Activated CD8-positive, alpha-beta T cell treated with anti-CD3 and anti-CD28 coated beads, Interleukin-2, amount 10 ng/mL, durations not matched to agents 7 days and 5 days (primary cell): ENCODE measurements at regions not wholly inside any gene's neighbourhood (a gene's known extent, or its start where the extent isn't known, plus 50 kb on each side); places are given as distances from the start of the nearest gene placed in this dataset.

ENCODE experiments used
- ATAC-seq: fragments of 150-1000 bp; cut with Tn5 transposase; one replicate; pipeline ENCODE4 v1.10.0; 2021; ENCODE audit warnings: moderate library complexity
- CTCF ChIA-PET: fragments of 350-600 bp; sonication (Branson Sonifier 250); formaldehyde crosslinking; loops from one replicate; lab custom pipeline; 2021; ENCODE audit warnings: antibody characterized with exemption; lab: Charles Lee
- POLR2A ChIA-PET: fragments of 350-600 bp; sonication (Branson Sonifier 250); formaldehyde crosslinking; loops from one replicate; lab custom pipeline; 2021; ENCODE audit warnings: antibody characterized with exemption; lab: Charles Lee
- DNase-seq: peaks from one replicate; pipeline ENCODE4 v3.0.0-alpha.2; 2020
- H3K27ac Mint-ChIP-seq: one replicate; pipeline ENCODE4 v1.8.0; 2021; ENCODE audit warnings: mild to moderate bottlenecking, mixed read lengths
- H3K27me3 Mint-ChIP-seq: one replicate; pipeline ENCODE4 v1.8.0; 2021; ENCODE audit warnings: low read depth, mixed read lengths
- H3K36me3 Mint-ChIP-seq: one replicate; pipeline ENCODE4 v1.8.0; 2021; ENCODE audit warnings: low read depth, mixed read lengths
- H3K4me1 Mint-ChIP-seq: one replicate; pipeline ENCODE4 v1.8.0; 2021; ENCODE audit warnings: low read depth, mixed read lengths
- H3K4me3 Mint-ChIP-seq: one replicate; pipeline ENCODE4 v1.8.0; 2021; ENCODE audit warnings: mild to moderate bottlenecking, mixed read lengths
- H3K9me3 Mint-ChIP-seq: one replicate; pipeline ENCODE4 v1.8.0; 2022; ENCODE audit warnings: mixed read lengths; ENCODE audit not compliant: insufficient read depth

GRCh38 chr5:27476356-27476988 is 438.1 kb upstream of the CDH9 start:
- no peak for ATAC-seq
- H3K4me3 Mint-ChIP-seq, result no peak overlapping the region
- H3K4me1 Mint-ChIP-seq, result no peaks in the 10 kb centered on the region
- CTCF ChIA-PET, result no interaction called here
- POLR2A ChIA-PET, result no interaction called here
- no peak overlapping the region for H3K27ac Mint-ChIP-seq
- no peaks in the 10 kb centered on the region for H3K27me3 Mint-ChIP-seq
- no peak for DNase-seq
- H3K36me3 Mint-ChIP-seq, result no peaks in the 10 kb centered on the region
- H3K9me3 Mint-ChIP-seq, result peaks cover 27% of the 10 kb centered on the region

GRCh38 chr5:27475063-27475462 is 436.7 kb upstream of the CDH9 start:
- H3K36me3 Mint-ChIP-seq, result no peaks in the 10 kb centered on the region
- H3K4me1 Mint-ChIP-seq, result no peaks in the 10 kb centered on the region
- CTCF ChIA-PET, result no interaction called here

DNA sequence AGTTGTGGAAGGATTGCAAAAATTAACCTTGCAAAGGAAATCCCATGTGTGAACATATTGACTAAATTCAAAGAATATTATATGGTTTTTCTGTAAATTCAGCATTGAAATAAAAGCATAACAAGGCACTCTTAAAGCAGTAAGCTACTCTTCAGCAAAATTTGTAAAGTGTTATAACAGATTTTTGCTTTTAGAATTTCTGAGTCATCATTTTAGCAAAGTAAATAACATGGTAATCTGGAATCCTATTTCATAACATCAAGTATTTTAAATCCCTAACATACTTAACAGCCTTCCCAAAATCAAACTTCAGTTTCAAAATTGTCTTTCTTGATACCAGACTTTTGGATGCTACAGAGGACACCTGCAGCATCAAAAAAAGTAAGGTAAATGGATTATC is 436.0 kb upstream of the CDH9 start:
- Mint-ChIP-seq H3K4me1 (no peaks in the 10 kb centered on the region), H3K9me3 (peaks cover 20% of the 10 kb centered on the region), H3K27ac (no peak overlapping the region), H3K36me3 (no peaks in the 10 kb centered on the region), H3K27me3 (no peaks in the 10 kb centered on the region), H3K4me3 (no peak overlapping the region)
- ATAC-seq (no peak), DNase-seq (no peak)
- CTCF ChIA-PET, result no interaction called here
- POLR2A ChIA-PET, result no interaction called here

More at GRCh38 chr5:27475063-27475462, 436.7 kb upstream of the CDH9 start:
- H3K9me3 Mint-ChIP-seq, result peaks cover 24% of the 10 kb centered on the region
- H3K4me3 Mint-ChIP-seq, result no peak overlapping the region
- POLR2A ChIA-PET, result no interaction called here
- ATAC-seq (no peak), DNase-seq (no peak)
- no peak overlapping the region for H3K27ac Mint-ChIP-seq
- H3K27me3 Mint-ChIP-seq, result no peaks in the 10 kb centered on the region

- POLR2A ChIA-PET, result no interaction called here
These were observed 435.6 kb upstream of the CDH9 start for GRCh38 chr5:27474047-27474309.

GRCh38 chr5:27473307-27474046 is 435.1 kb upstream of the CDH9 start:
- H3K4me1 Mint-ChIP-seq, result no peaks in the 10 kb centered on the region
- H3K9me3 Mint-ChIP-seq, result peaks cover 19% of the 10 kb centered on the region
- no peaks in the 10 kb centered on the region for H3K27me3 Mint-ChIP-seq
- no peak overlapping the region for H3K27ac Mint-ChIP-seq
- POLR2A ChIA-PET, result no interaction called here
- H3K36me3 Mint-ChIP-seq, result no peaks in the 10 kb centered on the region
- ATAC-seq, result no peak
- DNase-seq, result no peak
- no peak overlapping the region for H3K4me3 Mint-ChIP-seq
- CTCF ChIA-PET, result no interaction called here

More at GRCh38 chr5:27474047-27474309, 435.6 kb upstream of the CDH9 start:
- H3K36me3 Mint-ChIP-seq, result no peaks in the 10 kb centered on the region
- DNase-seq (no peak), ATAC-seq (no peak)
- H3K4me1 Mint-ChIP-seq, result no peaks in the 10 kb centered on the region
- H3K9me3 Mint-ChIP-seq, result peaks cover 19% of the 10 kb centered on the region
- no peaks in the 10 kb centered on the region for H3K27me3 Mint-ChIP-seq
- no peak overlapping the region for H3K27ac Mint-ChIP-seq
- CTCF ChIA-PET, result no interaction called here
- H3K4me3 Mint-ChIP-seq, result no peak overlapping the region

DNA sequence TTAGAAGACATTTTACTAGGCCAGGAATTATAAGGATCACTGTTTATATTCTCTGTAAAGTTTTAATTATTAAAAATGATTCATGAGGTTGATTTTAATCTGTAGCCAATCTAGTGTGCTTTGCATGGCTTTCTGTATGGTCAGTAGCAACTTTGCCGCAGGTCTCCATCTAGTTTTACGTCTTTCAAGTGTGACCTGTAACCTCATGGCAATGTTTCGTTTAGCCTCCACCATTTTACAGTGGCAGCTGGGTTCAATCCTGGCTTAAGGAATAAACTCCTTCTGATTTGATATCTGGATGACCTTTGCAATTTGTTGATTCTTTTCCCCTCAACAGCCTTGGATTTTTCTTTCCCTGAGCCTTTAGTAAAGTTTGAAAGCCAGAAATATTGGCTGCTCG is 434.5 kb upstream of the CDH9 start:
- Mint-ChIP-seq H3K27ac (no peak overlapping the region), H3K4me1 (no peaks in the 10 kb centered on the region), H3K27me3 (no peaks in the 10 kb centered on the region), H3K4me3 (no peak overlapping the region), H3K9me3 (peaks cover 18% of the 10 kb centered on the region), H3K36me3 (no peaks in the 10 kb centered on the region)
- no peak for ATAC-seq
- POLR2A ChIA-PET, result no interaction called here
- CTCF ChIA-PET, result no interaction called here
- no peak for DNase-seq

GRCh38 chr5:27472000-27472763 is 433.8 kb upstream of the CDH9 start:
- ChIA-PET POLR2A (no interaction called here), CTCF (no interaction called here)
- H3K4me1 Mint-ChIP-seq, result no peaks in the 10 kb centered on the region
- no peaks in the 10 kb centered on the region for H3K36me3 Mint-ChIP-seq
- H3K4me3 Mint-ChIP-seq, result no peak overlapping the region
- H3K9me3 Mint-ChIP-seq, result peaks cover 19% of the 10 kb centered on the region
- H3K27me3 Mint-ChIP-seq, result no peaks in the 10 kb centered on the region
- H3K27ac Mint-ChIP-seq, result peak overlapping the region; percentile 30
- peak; percentile 20 for DNase-seq
- ATAC-seq, result no peak

- ATAC-seq (no peak), DNase-seq (no peak)
- Mint-ChIP-seq H3K27ac (no peak overlapping the region), H3K27me3 (no peaks in the 10 kb centered on the region), H3K4me1 (no peaks in the 10 kb centered on the region), H3K36me3 (no peaks in the 10 kb centered on the region), H3K4me3 (no peak overlapping the region), H3K9me3 (peaks cover 13% of the 10 kb centered on the region)
- ChIA-PET CTCF (no interaction called here), POLR2A (no interaction called here)
These were observed 428.6 kb upstream of the CDH9 start for GRCh38 chr5:27466959-27467358.

- ATAC-seq (no peak), DNase-seq (no peak)
- CTCF ChIA-PET, result no interaction called here
- H3K36me3 Mint-ChIP-seq, result no peaks in the 10 kb centered on the region
- H3K4me3 Mint-ChIP-seq, result no peak overlapping the region
- H3K4me1 Mint-ChIP-seq, result no peaks in the 10 kb centered on the region
- no peaks in the 10 kb centered on the region for H3K27me3 Mint-ChIP-seq
- POLR2A ChIA-PET, result no interaction called here
- no peak overlapping the region for H3K27ac Mint-ChIP-seq
- H3K9me3 Mint-ChIP-seq, result peaks cover 13% of the 10 kb centered on the region
These were observed 426.8 kb upstream of the CDH9 start for GRCh38 chr5:27465140-27465539.

DNA sequence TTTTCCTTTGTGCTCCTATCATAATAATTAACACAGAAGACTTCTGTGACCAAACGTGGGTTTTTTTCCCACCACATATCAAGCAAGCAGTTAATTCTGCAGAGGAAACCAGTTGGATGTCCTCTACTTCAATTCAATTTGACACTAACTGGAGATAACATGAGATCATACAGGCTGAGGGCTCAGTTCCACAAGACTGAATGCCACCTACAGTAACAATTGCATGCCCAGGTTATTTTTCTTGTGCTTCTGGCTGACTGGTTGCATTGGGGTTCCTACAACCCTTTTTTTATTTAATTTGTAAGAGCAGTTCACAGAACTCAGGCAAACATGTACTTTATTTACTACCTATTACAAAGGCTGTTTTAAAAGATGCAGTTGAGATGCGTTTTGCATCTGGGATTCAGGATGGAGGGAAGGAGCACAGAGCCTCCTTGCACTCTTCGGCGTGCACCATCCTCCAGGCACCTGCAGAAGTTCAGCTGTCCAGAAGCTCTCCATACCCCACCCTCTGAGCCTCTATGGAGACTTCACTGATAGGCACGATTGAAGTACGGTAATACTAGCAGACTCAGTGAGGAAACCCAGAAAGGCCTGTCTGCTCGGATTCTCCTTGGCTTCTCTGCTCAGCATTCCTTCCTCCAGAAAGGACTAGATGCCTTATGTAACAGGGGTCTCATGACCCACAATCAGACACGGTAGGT is 425.2 kb upstream of the CDH9 start:
- DNase-seq, result no peak
- H3K27me3 Mint-ChIP-seq, result no peaks in the 10 kb centered on the region
- peaks cover 13% of the 10 kb centered on the region for H3K9me3 Mint-ChIP-seq
- POLR2A ChIA-PET, result no interaction called here
- H3K36me3 Mint-ChIP-seq, result no peaks in the 10 kb centered on the region
- H3K4me3 Mint-ChIP-seq, result no peak overlapping the region
- no peak overlapping the region for H3K27ac Mint-ChIP-seq
- CTCF ChIA-PET, result no interaction called here
- no peak for ATAC-seq
- H3K4me1 Mint-ChIP-seq, result no peaks in the 10 kb centered on the region

DNA sequence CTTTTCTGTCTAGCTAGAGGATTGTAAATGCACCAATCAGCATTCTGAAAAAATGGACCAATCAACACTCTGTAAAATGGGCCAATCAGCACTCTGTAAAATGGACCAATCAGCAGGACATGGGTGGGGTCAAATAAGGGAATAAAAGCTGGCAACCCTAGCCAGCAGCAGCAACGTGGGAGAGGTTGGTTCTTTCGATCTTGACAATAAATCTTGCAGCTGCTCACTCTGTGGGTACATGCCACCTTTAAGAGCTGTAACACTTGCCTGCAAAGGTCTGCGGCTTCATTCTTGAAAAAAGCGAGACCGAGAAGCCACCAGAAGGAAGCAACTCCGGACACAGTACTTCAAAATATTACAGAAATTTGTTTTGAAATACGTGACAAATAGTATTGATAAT is 424.6 kb upstream of the CDH9 start:
- H3K4me1 Mint-ChIP-seq, result no peaks in the 10 kb centered on the region
- H3K27me3 Mint-ChIP-seq, result no peaks in the 10 kb centered on the region
- H3K36me3 Mint-ChIP-seq, result no peaks in the 10 kb centered on the region
- H3K27ac Mint-ChIP-seq, result no peak overlapping the region
- no peak overlapping the region for H3K4me3 Mint-ChIP-seq
- DNase-seq, result no peak
- H3K9me3 Mint-ChIP-seq, result peaks cover 10% of the 10 kb centered on the region
- ChIA-PET POLR2A (no interaction called here), CTCF (no interaction called here)
- no peak for ATAC-seq

DNA sequence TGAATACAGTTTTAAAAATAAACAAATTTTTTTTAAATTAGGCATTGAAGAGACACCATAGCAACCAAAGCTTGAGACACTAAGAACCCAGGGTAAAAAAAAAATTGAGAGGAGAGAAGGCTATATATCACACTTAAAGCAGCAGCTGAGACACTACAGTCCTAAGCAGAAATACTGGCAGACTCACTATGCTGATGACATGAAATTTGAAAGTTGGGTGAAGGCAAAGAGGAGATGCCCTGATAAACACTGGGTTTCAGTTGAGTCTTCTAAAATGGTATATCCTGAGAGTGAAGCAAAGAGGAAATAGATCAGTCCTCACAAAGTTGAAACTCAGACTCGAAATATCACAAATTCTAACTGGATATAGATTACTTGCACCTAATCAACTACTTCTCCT is 419.9 kb upstream of the CDH9 start:
- H3K4me3 Mint-ChIP-seq, result no peak overlapping the region

More for the DNA sequence above, 419.9 kb upstream of the CDH9 start:
- Mint-ChIP-seq H3K4me1 (no peaks in the 10 kb centered on the region), H3K36me3 (no peaks in the 10 kb centered on the region), H3K9me3 (peaks cover 11% of the 10 kb centered on the region), H3K27me3 (no peaks in the 10 kb centered on the region), H3K27ac (no peak overlapping the region)
- ATAC-seq (no peak), DNase-seq (no peak)
- ChIA-PET POLR2A (no interaction called here), CTCF (no interaction called here)
